ENCODE measurements at regions not wholly inside any gene's neighbourhood (a gene's known extent, or its start where the extent isn't known, plus 50 kb on each side); places are given as distances from the start of the nearest gene placed in this dataset.

GRCh38 chr14:31960039-31960438 is 117.1 kb upstream of the ARHGAP5 start:
- H3K27ac ChIP-seq (ENCODE audit: low read depth, low read length) = no peak overlapping the region
- 70 to 94% (median 93%) methylated on average over 5 of the region's 5 CpGs for WGBS, 3 donors

- H3K27ac ChIP-seq (ENCODE audit: low read depth, low read length) = no peak overlapping the region
- 87 to 97% (median 95%) methylated on average over 3 of the region's 3 CpGs for WGBS, 3 donors
Observed at GRCh38 chr14:31961896-31962295, 115.2 kb upstream of the ARHGAP5 start.

GRCh38 chr14:31962920-31963319 is 114.2 kb upstream of the ARHGAP5 start:
- no peak overlapping the region for H3K27ac ChIP-seq (ENCODE audit: low read depth, low read length)
- 88 to 96% (median 95%) methylated on average over 4 of the region's 4 CpGs for WGBS, 3 donors

- 67 to 85% (median 75%) methylated on average over 2 of the region's 2 CpGs for WGBS, 3 donors
- H3K27ac ChIP-seq (ENCODE audit: low read depth, low read length) = no peak overlapping the region
Observed at GRCh38 chr14:31963587-31963986, 113.5 kb upstream of the ARHGAP5 start.

- WGBS, 3 donors = 85 to 95% (median 92%) methylated on average over 6 of the region's 6 CpGs
Observed at GRCh38 chr14:31964490-31964889, 112.6 kb upstream of the ARHGAP5 start.

GRCh38 chr14:31965071-31965734 is 111.9 kb upstream of the ARHGAP5 start:
- H3K27ac ChIP-seq (ENCODE audit: low read depth, low read length) = no peak overlapping the region
- WGBS, 3 donors = 63 to 69% (median 68%) methylated on average over 11 of the region's 11 CpGs

More at GRCh38 chr14:31964490-31964889, 112.6 kb upstream of the ARHGAP5 start:
- no peak overlapping the region for H3K27ac ChIP-seq (ENCODE audit: low read depth, low read length)

- H3K27ac ChIP-seq (ENCODE audit: low read depth, low read length) = no peak overlapping the region
- 53 to 65% (median 65%) methylated on average over 9 of the region's 9 CpGs for WGBS, 3 donors
Observed at GRCh38 chr14:31965735-31966598, 111.1 kb upstream of the ARHGAP5 start.

- WGBS, 3 donors = 74 to 79% (median 75%) methylated on average over 6 of the region's 6 CpGs
- H3K27ac ChIP-seq (ENCODE audit: low read depth, low read length) = no peak overlapping the region
Observed at GRCh38 chr14:31966896-31967668, 110.0 kb upstream of the ARHGAP5 start.

GRCh38 chr14:31967669-31967975 is 109.5 kb upstream of the ARHGAP5 start:
- no peak overlapping the region for H3K27ac ChIP-seq (ENCODE audit: low read depth, low read length)

GRCh38 chr14:31968107-31968810 is 108.8 kb upstream of the ARHGAP5 start:
- 53 to 56% (median 56%) methylated on average over 4 of the region's 4 CpGs for WGBS, 3 donors
- no peak overlapping the region for H3K27ac ChIP-seq (ENCODE audit: low read depth, low read length)

GRCh38 chr14:31968956-31969698 is 108.0 kb upstream of the ARHGAP5 start:
- H3K27ac ChIP-seq (ENCODE audit: low read depth, low read length) = no peak overlapping the region
- WGBS, 3 donors = 48 to 64% (median 62%) methylated on average over 5 of the region's 5 CpGs

- 74 to 80% (median 76%) methylated on average over 2 of the region's 2 CpGs for WGBS, 3 donors
- no peak overlapping the region for H3K27ac ChIP-seq (ENCODE audit: low read depth, low read length)
Observed at GRCh38 chr14:31969699-31970240, 107.3 kb upstream of the ARHGAP5 start.

- 74 to 94% (median 87%) methylated on average over 1 of the region's 1 CpG for WGBS, 3 donors
- H3K27ac ChIP-seq (ENCODE audit: low read depth, low read length) = no peak overlapping the region
Observed at GRCh38 chr14:31970744-31971143, 106.4 kb upstream of the ARHGAP5 start.

- 94 to 96% (median 95%) methylated on average over 4 of the region's 4 CpGs for WGBS, 3 donors
- no peak overlapping the region for H3K27ac ChIP-seq (ENCODE audit: low read depth, low read length)
Observed at GRCh38 chr14:31971612-31972011, 105.5 kb upstream of the ARHGAP5 start.

GRCh38 chr14:31977001-31977556 is 100.0 kb upstream of the ARHGAP5 start:
- 75 to 94% (median 89%) methylated on average over 3 of the region's 3 CpGs for WGBS, 3 donors
- H3K27ac ChIP-seq (ENCODE audit: low read depth, low read length) = no peak overlapping the region

- 59 to 71% (median 63%) methylated on average over 3 of the region's 3 CpGs for WGBS, 3 donors
- no peak overlapping the region for H3K27ac ChIP-seq (ENCODE audit: low read depth, low read length)
Observed at GRCh38 chr14:31978423-31978822, 98.7 kb upstream of the ARHGAP5 start.

GRCh38 chr14:31982642-31983041 is 94.5 kb upstream of the ARHGAP5 start:
- 74 to 94% (median 94%) methylated on average over 1 of the region's 1 CpG for WGBS, 3 donors
- H3K27ac ChIP-seq (ENCODE audit: low read depth, low read length) = no peak overlapping the region

- H3K27ac ChIP-seq (ENCODE audit: low read depth, low read length) = no peak overlapping the region
Observed at GRCh38 chr14:31986405-31986804, 90.7 kb upstream of the ARHGAP5 start.

Data from adipose tissue (tissue), 3 donors.